ENCODE measurements at regions not wholly inside any gene's neighbourhood (a gene's known extent, or its start where the extent isn't known, plus 50 kb on each side); places are given as distances from the start of the nearest gene placed in this dataset.

- TF ChIP-seq CTCF (IDR thresholded peaks at IDR 0.05) (no peak), POLR2AphosphoS5 (IDR thresholded peaks at IDR 0.05; ENCODE audit: low read depth, low read length) (no peak), REST (IDR thresholded peaks at IDR 0.05; ENCODE audit: insufficient read depth in 1 of 2, low read depth in 2 of 2, low read length in 1 of 2) (no peak)
Observed at GRCh38 chr19:7418596-7418995, 69.9 kb downstream of the ARHGEF18 start.
